ENCODE measurements at regions not wholly inside any gene's neighbourhood (a gene's known extent, or its start where the extent isn't known, plus 50 kb on each side); places are given as distances from the start of the nearest gene placed in this dataset.

GRCh38 chr1:189496768-189497167 lies 980.9 kb downstream of the BRINP3 start:
- BruUV-seq (replicated peaks) = no TSS peak
- no peaks in the 10 kb centered on the region for H3K79me2 ChIP-seq (ENCODE audit: low read depth)
- H3K9me2 ChIP-seq (ENCODE audit: insufficient read depth) = no peaks in the 10 kb centered on the region
- H3K27ac ChIP-seq = no peak overlapping the region
- POLR2A ChIA-PET (ENCODE audit: unreplicated experiment) = no interaction called here
- H2AFZ ChIP-seq = no peak overlapping the region
- intact Hi-C loops (cut with micrococcal nuclease; ENCODE audit: unreplicated experiment) = no loop called here
- no peaks in the 10 kb centered on the region for H3K4me1 ChIP-seq (replicated peaks; ENCODE audit: insufficient read depth)
- no peaks in the 10 kb centered on the region for H3K27me3 ChIP-seq (ENCODE audit: insufficient read depth, low read depth)
- no peak for DNase-seq
- no peak overlapping the region for H3K4me2 ChIP-seq
- CTCF ChIA-PET = no interaction called here
- no peak overlapping the region for H3K4me3 ChIP-seq
- no peaks in the 10 kb centered on the region; the same call in 1 of the 2 replicates for H3F3A ChIP-seq (ENCODE audit: insufficient read depth, low read depth)
- H3K36me3 ChIP-seq (ENCODE audit: low read depth) = no peaks in the 10 kb centered on the region
- TF ChIP-seq EZH2 (IDR thresholded peaks at IDR 0.05; ENCODE audit: low read depth) (no peak), CTCF (conservative IDR thresholded peaks at IDR 0.05) (no peak)
- H4K20me1 ChIP-seq (ENCODE audit: insufficient read depth) = no peaks in the 10 kb centered on the region
- H3K9me3 ChIP-seq (ENCODE audit: insufficient read depth, low read depth) = no peaks in the 10 kb centered on the region

GRCh38 chr1:189499736-189500135 lies 977.9 kb downstream of the BRINP3 start:
- intact Hi-C loops (cut with micrococcal nuclease; ENCODE audit: unreplicated experiment) = no loop called here
- Histone ChIP-seq H3K9me2 (ENCODE audit: insufficient read depth) (no peaks in the 10 kb centered on the region), H3K4me1 (replicated peaks; ENCODE audit: insufficient read depth) (no peaks in the 10 kb centered on the region), H3K9me3 (ENCODE audit: insufficient read depth, low read depth) (0 out of 2 replicates have a peak, but pooled peaks cover under 1% of the 10 kb centered on the region), H3K4me2 (no peak overlapping the region), H4K20me1 (ENCODE audit: insufficient read depth) (no peaks in the 10 kb centered on the region), H3F3A (ENCODE audit: insufficient read depth, low read depth) (no peaks in the 10 kb centered on the region; the same call in 1 of the 2 replicates), H3K36me3 (ENCODE audit: low read depth) (no peaks in the 10 kb centered on the region), H2AFZ (no peak overlapping the region), H3K79me2 (ENCODE audit: low read depth) (no peaks in the 10 kb centered on the region), H3K27me3 (ENCODE audit: insufficient read depth, low read depth) (no peaks in the 10 kb centered on the region), H3K27ac (no peak overlapping the region), H3K4me3 (no peak overlapping the region)
- CTCF ChIA-PET = no interaction called here
- TF ChIP-seq EZH2 (IDR thresholded peaks at IDR 0.05; ENCODE audit: low read depth) = no peak
- no peak for TF ChIP-seq CTCF (conservative IDR thresholded peaks at IDR 0.05)
- no peak for DNase-seq
- POLR2A ChIA-PET (ENCODE audit: unreplicated experiment) = no interaction called here
- no TSS peak for BruUV-seq (replicated peaks)

GRCh38 chr1:189500778-189501177 lies 976.9 kb downstream of the BRINP3 start:
- intact Hi-C loops (cut with micrococcal nuclease; ENCODE audit: unreplicated experiment) = no loop called here
- no peaks in the 10 kb centered on the region; the same call in 1 of the 2 replicates for H3F3A ChIP-seq (ENCODE audit: insufficient read depth, low read depth)
- no peaks in the 10 kb centered on the region for H3K9me2 ChIP-seq (ENCODE audit: insufficient read depth)
- no peak overlapping the region for H3K4me3 ChIP-seq
- POLR2A ChIA-PET (ENCODE audit: unreplicated experiment) = no interaction called here
- DNase-seq = no peak
- H3K27ac ChIP-seq = no peak overlapping the region
- no peaks in the 10 kb centered on the region for H3K79me2 ChIP-seq (ENCODE audit: low read depth)
- 0 out of 2 replicates have a peak, but pooled peaks cover 2% of the 10 kb centered on the region for H3K9me3 ChIP-seq (ENCODE audit: insufficient read depth, low read depth)
- H3K4me1 ChIP-seq (replicated peaks; ENCODE audit: insufficient read depth) = no peaks in the 10 kb centered on the region
- no peaks in the 10 kb centered on the region for H3K27me3 ChIP-seq (ENCODE audit: insufficient read depth, low read depth)
- no TSS peak for BruUV-seq (replicated peaks)
- H3K4me2 ChIP-seq = no peak overlapping the region
- CTCF ChIA-PET = no interaction called here
- H4K20me1 ChIP-seq (ENCODE audit: insufficient read depth) = no peaks in the 10 kb centered on the region
- no peak for TF ChIP-seq CTCF (conservative IDR thresholded peaks at IDR 0.05)
- no peaks in the 10 kb centered on the region for H3K36me3 ChIP-seq (ENCODE audit: low read depth)
- H2AFZ ChIP-seq = no peak overlapping the region

Measured in PC-9 (cell line).